ENCODE measurements at regions not wholly inside any gene's neighbourhood (a gene's known extent, or its start where the extent isn't known, plus 50 kb on each side); places are given as distances from the start of the nearest gene placed in this dataset.
"Not testable (repeated sequence)": the region's sequence is repeated elsewhere in the genome, so short reads cannot be mapped to it uniquely, and the experiment has no call there.

DNA sequence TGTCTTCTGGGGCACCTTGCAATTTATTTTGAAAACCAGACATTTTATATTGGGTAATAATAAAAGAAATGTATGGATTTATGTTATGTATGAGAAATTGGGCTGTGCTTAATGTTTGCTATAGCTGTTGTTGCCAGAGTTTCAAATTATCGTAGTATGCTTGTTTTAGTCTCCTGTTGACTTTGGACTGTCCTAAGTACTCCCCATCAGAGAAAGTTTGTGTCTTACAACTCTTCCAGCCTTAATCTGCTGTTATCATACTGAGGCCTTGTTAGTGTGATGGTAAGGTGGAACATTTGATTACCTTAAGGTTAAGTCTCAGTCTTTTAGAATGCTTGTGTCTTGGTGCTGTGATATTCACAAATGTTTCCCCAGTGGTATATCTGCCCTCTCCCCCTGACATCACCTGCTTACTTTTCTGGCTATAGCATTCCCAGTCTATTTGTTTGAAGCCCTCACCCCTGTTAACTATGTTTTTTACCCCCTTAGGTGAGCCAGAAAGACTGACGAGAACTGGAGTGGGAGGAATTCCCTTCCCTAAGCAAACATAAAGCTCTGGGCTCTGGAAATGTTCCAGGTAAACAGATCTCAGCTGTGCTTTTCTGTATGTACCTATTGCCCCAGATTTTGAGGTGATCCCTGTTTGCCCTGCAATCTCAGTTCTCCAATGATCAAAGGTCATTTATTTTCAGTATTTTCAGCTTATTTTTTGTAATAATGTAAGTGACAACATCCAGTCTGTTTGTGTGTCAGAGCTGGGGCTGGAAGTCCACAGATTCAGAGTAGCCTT lies 581.1 kb upstream of the CITED2 start:
- intact Hi-C loops (cut with DNase I) = no loop called here
- no peak for DNase-seq

DNA sequence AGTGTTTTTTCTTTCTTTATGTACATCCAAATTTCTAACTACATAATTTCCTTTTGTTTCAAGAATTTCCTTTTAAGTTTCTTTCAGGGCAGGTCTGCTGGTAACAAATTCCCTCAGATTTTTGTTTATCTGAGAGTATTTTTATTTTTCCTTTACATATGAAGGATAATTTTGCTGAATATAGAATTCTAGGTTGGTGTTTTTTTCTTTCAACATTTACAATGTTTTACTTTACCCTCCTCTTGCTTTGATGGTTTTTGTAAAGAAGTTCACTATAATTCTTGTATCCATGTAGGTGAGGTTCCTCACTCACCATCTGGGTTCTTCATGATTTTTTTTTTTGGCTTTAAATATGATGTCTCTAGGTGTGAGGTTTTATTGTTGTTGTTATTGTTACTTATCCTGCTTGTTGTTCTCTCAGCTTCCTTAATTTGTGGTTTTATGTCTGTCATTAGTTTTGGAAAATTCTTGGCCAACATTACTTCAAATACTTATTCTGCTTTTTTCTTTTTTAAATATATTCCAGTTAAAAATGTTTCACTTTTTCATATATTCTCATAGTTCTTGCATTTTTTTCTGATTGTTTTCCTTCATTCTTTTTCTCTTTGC lies 580.1 kb upstream of the CITED2 start:
- intact Hi-C loops (cut with DNase I) = no loop called here
- no peak for DNase-seq

DNA sequence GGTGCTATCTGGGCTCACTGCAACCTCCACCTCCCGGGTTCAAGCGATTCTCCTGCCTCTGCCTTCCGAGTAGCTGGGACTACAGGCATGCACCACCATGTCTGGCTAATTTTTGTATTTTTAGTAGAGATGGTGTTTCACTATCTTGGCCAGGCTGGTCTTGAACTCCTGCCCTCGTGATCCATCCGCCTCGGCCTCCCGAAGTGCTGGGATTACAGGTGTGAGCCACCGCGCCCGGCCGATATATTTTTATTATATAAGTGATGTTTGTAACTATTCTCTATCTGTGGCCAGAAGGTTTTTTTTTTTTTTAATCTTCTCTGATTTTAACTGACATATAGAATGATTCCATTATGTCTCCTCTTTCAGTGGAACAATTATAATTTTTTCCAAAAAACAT lies 579.3 kb upstream of the CITED2 start:
- intact Hi-C loops (cut with DNase I) = not testable (repeated sequence)
- DNase-seq = peak in 1 of 10 donors; percentile 59

DNA sequence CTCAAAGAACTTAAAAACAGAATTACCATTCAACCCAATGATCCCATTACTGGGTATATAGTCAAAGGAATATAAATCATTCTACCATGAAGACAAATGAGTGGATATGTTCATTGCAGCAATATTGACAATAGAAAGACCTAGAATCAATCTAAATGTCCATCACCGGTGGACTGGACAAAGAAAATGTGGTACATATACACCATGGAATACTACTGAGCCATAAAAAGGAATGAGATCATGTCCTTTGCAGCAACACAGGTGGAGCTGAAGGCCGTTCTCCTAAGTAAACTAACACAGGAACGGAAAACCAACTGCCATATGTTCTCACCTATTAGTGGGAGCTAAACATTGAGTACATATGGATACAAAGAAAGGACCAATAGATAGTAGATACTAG lies 576.7 kb upstream of the CITED2 start:
- intact Hi-C loops (cut with DNase I) = no loop called here
- DNase-seq = no peak

DNA sequence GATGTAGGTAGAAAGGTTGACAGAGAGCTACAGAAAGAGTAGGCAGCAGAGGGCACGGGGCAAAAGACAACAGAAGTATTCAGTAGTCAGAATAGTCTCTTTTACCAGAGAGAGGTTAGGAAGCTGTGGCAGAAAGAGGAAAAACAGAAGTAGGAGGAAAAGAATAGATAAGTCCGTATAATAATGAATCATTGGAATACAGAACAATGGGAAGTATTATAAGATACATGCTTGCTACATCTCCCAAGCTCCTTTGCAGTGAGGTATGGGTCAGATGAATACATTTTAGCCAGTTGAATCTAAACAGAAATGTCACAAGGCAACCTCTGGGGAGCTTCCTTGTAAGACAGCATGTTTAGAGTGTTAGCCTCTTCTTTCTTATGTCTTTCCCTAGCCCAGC lies 570.5 kb upstream of the CITED2 start:
- DNase-seq = no peak
- intact Hi-C loops (cut with DNase I) = no loop called here

DNA sequence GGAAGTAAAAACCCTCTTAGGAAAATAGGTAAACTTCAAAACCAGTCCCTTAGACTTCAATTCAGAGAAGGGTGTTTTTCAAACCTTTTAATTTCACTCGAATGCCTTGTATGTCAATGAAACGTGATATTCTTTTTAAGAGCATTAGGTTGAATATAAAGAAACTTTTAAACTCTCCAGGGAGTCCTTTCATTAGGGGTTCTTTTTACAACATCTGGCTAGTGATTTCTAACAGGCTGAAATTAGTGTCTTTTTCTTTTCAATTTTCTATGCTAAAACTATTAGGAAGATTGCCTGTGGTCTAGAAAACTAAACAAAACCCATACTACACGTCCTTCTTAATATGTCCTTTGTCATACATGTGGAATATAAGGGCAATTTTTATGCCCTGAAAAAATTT lies 569.7 kb upstream of the CITED2 start:
- intact Hi-C loops (cut with DNase I) = no loop called here

DNA sequence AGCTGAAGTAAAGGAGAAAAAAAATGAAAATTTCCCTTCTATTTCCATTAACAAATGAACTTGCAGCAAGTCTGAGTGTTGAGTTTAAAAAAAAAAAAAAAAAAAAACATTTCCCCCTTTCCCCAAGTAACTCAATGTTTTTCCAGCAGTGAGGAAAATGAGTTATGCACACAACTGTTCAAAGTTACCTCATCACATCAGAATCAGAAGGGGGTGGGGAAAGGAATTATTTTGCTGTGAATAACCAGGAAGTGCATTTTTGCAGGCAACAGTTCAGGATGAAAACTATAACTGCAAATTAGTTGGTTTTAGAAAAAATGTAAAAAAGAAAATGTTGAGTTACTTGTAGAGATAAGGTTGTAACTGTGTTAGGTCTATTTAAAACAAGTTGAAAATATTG lies 568.9 kb upstream of the CITED2 start:
- DNase-seq = no peak
- intact Hi-C loops (cut with DNase I) = no loop called here

More for the DNA sequence above, 569.7 kb upstream of the CITED2 start:
- no peak for DNase-seq

DNA sequence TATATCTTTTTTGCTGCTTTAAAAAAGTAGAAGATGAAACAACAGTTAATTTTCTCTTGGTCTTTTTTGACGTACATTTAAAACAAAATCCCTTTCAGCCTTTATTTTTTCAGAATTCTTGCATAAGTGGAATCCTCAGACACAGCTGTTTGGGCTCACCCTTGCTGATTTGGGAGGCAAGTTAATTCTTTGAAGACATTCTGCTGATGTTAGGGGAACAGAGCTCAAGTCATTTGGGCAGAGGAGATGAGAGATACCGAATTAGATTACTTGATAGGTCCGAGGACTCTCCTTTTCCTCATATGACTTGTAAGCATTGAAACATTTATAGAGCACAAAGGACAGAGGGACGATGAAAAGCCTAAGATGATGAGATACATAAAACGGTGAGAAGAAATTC lies 567.9 kb upstream of the CITED2 start:
- intact Hi-C loops (cut with DNase I) = no loop called here
- no peak for DNase-seq

DNA sequence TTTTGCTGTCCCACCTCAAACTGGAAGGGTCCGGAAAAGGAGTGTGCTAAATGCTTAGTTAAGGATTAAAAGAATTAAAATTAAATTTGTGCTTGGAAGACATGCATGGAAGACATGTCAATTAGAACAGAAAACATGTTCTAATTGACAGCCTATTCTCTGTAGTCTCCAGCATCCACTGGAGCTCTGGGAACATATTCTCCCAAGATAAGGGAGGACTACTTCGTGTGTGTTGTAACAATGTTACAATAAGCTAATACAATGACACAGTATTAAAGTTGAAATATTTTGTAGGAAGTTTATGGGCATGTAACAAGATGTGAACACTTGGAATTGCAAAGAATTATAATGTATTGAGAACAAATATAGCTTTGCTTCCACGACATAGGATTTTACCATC lies 567.4 kb upstream of the CITED2 start:
- no peak for DNase-seq
- intact Hi-C loops (cut with DNase I) = no loop called here

DNA sequence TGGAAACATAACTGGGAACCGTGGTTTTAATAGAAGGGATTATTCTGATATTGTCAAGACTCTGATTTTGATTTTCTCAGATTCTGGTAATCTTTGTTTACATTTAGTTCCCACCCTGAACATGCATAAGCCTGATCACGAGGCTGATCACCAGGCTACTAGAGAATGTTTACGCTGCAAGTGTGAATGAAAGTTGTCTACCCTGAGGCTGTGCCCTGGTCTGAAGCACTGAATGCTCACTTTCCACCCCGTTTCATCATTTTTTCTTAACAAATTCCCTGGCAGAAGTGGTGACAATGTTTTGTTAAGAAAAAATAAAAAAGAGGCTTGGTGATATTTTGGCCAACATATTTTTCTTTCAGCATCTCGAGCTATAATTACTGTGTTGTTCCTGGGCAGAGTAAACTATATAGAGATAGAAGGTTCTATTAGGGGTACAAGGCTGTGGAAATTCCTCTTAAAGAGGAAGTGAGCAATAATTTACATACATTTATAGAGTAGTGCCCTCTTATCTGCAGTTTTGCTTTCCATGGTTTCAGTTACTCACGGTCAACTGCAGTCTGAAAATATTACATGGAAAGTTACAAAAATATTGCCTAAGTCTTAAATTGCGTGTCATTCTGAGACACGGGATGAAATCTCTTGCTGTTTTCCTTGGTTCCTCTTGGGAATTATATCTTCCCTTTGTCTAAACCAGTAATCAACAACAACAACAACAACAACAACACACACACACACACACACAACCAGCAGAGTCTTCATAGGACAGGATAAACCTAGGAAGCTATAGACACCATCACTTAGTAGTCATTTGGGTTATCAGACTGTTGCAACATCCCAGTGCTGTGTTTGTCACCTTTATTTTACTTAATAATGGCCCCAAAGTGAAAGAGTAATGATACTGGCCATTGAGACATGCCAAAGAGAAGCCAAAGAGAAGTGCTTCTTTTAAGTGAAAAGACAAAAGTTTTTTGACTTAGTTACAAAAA lies 566.6 kb upstream of the CITED2 start:
- intact Hi-C loops (cut with DNase I) = no loop called here
- DNase-seq = no peak

DNA sequence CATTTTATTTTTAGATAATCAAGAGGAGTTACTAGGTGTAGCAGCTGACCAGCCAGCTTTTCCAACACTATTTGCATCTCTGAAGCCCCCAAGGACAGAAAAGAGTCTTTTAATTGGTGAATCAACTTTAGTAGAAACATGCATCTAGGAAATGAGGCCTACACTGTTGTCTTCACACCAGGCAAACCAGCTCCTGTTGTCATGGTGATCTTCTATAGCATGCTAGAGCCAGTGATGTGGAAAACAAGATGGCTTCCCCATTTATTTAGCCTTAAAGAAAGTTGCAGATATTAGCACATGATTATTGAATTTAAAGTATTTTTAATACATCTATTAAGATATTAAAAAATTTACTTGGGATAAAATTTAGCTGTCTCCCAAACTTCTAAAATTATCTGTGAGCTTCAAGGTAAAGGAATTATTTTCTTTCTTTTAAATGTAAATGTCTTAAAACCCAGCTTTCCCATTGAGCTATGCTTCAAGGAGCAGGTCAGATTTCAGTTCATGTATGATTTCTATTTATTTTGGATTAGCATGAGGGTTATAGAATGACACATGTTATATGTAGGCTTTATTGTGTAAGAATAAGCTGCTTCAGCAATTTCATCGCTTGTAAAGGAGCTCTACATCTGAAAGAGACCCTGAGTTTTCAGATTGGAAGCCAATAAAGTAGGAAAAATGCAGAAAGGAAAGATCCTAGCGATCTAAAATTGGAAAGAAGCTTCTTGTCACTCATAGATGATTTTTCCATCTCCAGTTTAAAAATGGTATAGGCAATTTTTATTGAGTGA lies 564.9 kb upstream of the CITED2 start:
- no peak for DNase-seq
- intact Hi-C loops (cut with DNase I) = no loop called here

DNA sequence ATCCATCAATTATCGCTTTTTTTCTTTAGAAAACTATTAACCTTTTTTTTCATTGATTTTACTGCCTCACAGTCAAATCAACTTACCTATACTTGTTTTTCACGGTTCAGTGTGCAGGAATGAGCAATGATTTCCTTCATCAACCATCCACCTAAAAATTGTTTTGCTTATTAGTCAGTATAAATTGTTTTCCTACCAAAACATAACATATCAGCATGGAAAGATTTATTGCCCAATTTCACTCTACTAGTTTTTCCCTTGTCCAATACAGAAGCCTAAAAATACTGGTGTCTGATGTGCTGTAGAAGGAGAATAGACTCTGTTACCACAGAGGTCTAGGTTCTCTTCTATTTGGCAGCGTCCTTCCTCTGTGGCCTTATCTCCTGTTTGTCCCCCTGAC lies 558.2 kb upstream of the CITED2 start:
- intact Hi-C loops (cut with DNase I) = no loop called here

DNA sequence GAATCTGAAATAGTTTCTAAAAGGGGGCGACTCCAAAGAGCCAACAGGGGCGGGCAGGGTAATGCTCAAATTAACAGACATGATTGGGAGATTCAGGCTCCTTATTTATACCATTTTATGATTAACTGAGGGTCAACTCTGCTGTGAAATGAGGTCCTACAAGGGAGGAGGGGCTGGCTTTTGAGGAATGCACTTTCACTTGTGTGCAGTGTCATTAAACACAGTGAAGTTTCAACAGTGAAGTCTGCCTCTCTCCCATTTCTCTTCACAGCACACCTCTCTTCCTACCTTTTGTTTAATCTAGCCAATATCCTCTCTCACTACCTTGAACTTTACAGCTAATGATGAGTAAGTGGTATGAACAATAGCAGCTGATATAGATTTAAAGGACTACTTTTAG lies 557.3 kb upstream of the CITED2 start:
- no peak for DNase-seq
- intact Hi-C loops (cut with DNase I) = no loop called here

More for the DNA sequence above, 558.2 kb upstream of the CITED2 start:
- no peak for DNase-seq

DNA sequence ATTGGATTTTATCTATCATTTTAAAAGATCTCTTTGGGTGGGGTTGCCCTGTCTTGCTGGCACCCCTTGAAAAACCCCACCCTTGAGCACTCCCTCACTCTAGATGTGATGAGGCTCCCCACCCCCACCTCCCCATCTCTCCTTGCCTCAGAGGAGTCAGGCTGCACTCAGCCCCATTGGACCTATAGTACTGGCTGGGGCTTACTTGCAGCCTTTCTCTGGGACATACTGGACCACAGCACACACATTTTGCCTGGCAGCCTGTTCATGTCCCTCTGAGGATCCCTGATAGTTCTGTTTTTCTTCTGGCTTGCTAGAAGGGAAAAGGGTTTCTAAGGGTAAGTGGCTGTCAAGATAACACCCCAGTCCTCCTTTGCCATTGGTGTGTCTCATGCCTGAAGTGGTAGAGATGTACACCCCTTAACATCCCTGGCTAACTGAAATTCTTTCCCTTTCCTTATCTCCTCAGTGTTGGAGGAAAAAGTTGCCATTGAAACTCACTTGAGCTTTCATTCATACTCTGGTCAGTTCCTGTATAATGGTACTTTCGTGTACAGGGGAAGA lies 553.4 kb upstream of the CITED2 start:
- DNase-seq = no peak
- intact Hi-C loops (cut with DNase I) = no loop called here

DNA sequence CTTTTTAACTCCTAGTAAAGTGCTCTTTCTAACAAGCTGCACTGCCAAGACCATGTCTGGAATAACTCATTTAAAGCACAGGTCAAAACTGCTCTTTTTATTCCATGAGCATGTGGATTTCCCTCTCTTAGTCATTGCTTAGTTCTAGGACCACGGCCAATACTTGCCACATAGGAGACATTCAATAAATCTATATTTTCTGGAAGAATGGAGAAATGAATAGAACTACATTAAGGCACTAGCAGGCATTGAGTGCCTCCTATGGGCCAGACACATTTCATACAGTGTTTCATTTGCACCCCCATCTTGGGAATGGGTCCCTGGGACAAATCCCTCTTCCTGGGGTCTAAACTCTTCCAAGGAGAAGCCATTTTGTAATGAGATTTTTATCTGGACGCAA lies 552.8 kb upstream of the CITED2 start:
- intact Hi-C loops (cut with DNase I) = no loop called here
- no peak for DNase-seq

DNA sequence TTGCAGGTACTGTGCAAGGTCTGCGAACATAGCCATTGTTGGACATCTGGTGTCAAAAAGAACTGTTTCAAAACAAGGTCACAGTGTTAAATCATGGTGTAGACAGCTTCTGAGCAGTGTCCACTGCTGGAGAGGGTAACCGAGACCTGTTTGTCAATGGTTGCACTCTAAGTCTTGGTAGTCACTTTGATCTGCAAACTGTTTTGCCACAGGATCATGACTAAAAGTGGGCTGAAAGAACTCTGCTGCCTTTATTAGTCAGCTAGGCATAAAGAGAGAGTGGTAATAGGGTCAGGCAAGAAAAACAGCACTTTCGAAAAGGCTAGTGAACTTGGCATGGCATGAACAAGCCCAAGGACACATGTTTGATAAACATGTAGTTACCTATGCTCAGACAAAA lies 552.3 kb upstream of the CITED2 start:
- intact Hi-C loops (cut with DNase I) = no loop called here

DNA sequence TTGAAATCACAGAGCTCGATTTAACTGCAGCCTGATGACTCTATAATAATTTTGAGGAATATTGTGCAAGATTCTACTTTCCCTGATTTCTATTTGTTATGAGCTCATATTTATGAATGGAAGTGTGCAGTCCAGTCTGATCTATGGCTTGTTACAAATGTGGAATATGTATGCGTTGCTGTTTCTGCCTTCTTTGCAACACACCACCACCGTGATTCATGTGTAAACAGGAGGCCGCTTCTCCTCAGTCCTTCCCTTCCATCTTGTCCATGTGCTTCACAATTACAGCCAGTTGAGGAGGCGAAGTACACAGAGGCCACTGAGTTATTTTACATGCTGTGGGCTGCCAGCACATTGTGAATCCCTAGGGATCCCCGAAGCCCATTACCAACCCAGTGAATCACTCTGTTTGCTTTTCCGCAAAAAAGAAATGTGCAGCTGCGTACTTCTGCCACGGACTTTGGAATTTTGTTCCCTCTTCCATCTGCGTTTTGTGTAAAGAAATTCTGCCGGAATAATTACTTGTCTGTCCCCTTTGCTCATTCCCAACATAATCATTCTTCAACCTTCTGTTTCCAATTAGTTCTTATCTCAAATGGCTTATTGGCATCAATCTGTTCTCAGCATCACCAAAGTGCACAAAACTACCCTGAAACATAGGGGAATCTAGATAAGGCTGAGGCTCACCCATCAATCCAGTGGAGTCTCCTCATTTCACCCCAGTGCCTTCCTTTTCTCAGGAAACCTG lies 551.6 kb upstream of the CITED2 start:
- intact Hi-C loops (cut with DNase I) = no loop called here
- no peak for DNase-seq

More for the DNA sequence above, 552.3 kb upstream of the CITED2 start:
- DNase-seq = no peak

DNA sequence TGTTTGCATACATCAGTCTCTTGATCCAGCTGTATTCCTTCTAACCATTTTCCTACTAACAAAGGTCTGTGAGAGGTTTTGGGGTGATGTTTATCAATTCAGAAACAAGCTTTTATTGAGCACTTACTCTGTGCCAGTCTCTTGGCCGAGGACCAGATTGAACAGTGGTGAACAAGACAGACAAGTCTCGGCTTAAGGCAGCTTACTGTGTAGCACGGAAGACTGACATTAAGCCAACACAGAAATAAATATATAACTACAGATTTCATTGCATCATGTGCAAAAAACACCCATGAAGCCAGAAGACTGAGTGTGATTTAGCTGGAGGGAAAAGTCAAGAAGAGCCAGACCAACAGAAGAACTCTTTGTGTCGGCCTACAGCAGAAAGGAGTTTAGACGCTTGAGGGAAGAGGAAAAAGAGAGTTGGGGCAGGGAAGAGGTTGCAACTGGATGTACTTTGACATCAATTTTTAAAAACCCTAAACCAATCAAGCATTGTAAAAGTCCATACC lies 549.6 kb upstream of the CITED2 start:
- intact Hi-C loops (cut with DNase I) = no loop called here
- no peak for DNase-seq

DNA sequence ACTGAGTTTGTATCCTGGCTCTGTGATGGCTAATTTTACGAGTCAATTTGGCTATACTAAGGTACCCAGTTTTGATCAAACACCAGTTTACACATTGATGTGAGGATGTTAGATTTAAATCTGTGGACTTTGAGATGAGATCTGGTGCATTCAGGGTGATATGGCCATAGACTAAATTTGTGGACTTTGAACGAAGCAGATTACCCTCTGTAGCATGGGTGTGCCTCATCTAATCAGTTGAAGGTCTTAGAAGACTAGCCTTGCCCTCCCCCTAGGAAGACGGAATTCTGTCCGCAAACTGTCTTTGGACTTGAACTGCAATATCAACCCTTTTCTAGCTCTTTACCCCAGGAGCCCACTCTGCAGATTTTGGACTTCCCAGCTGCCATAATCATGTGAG lies 547.8 kb upstream of the CITED2 start:
- no peak for DNase-seq
- intact Hi-C loops (cut with DNase I) = no loop called here

Data from posterior cingulate gyrus (tissue), 11 donors.